Right hindlimb (tissue), 1 donor: ENCODE measurements at regions not wholly inside any gene's neighbourhood (a gene's known extent, or its start where the extent isn't known, plus 50 kb on each side); places are given as distances from the start of the nearest gene placed in this dataset.

ENCODE experiments used
- DNase-seq: peaks from one replicate; pipeline ENCODE4 v3.0.0-alpha.2; 2018

- DNase-seq, result no peak
These were observed 265.2 kb downstream of the GADD45G start for GRCh38 chr9:89869793-89870580.

GRCh38 chr9:89871871-89872331, 267.1 kb downstream of the GADD45G start:
- DNase-seq, result no peak

- no peak for DNase-seq
These were observed 267.7 kb downstream of the GADD45G start for GRCh38 chr9:89872426-89872912.

- DNase-seq, result no peak
These were observed 268.3 kb downstream of the GADD45G start for GRCh38 chr9:89872913-89873707.

- DNase-seq, result no peak
These were observed 269.0 kb downstream of the GADD45G start for GRCh38 chr9:89873801-89874200.

- no peak for DNase-seq
These were observed 269.8 kb downstream of the GADD45G start for GRCh38 chr9:89874351-89875321.

GRCh38 chr9:89877051-89878002, 272.5 kb downstream of the GADD45G start:
- no peak for DNase-seq

GRCh38 chr9:89878003-89878411, 273.2 kb downstream of the GADD45G start:
- no peak for DNase-seq

- peak; percentile 68 for DNase-seq
These were observed 273.9 kb downstream of the GADD45G start for GRCh38 chr9:89878687-89879086.

- DNase-seq, result no peak
These were observed 274.5 kb downstream of the GADD45G start for GRCh38 chr9:89879276-89879675.

- DNase-seq, result peak; percentile 87
These were observed 274.9 kb downstream of the GADD45G start for GRCh38 chr9:89879701-89880100.

GRCh38 chr9:89880161-89880560, 275.3 kb downstream of the GADD45G start:
- peak; percentile 15 for DNase-seq

GRCh38 chr9:89880721-89881120, 275.9 kb downstream of the GADD45G start:
- DNase-seq, result no peak

GRCh38 chr9:89881431-89881830, 276.6 kb downstream of the GADD45G start:
- no peak for DNase-seq

- DNase-seq, result no peak
These were observed 278.1 kb downstream of the GADD45G start for GRCh38 chr9:89882930-89883361.

- peak; percentile 17 for DNase-seq
These were observed 278.9 kb downstream of the GADD45G start for GRCh38 chr9:89883401-89884341.

GRCh38 chr9:89884356-89885083, 279.7 kb downstream of the GADD45G start:
- peak; percentile 48 for DNase-seq

- no peak for DNase-seq
These were observed 280.3 kb downstream of the GADD45G start for GRCh38 chr9:89885156-89885555.

GRCh38 chr9:89886281-89886700, 281.5 kb downstream of the GADD45G start:
- no peak for DNase-seq
